NCI-H1048 (cell line): ENCODE measurements at regions not wholly inside any gene's neighbourhood (a gene's known extent, or its start where the extent isn't known, plus 50 kb on each side); places are given as distances from the start of the nearest gene placed in this dataset.

Experiments used
- DNase-seq: peaks from one replicate; lab custom pipeline; 2025; lab: John Stamatoyannopoulos, UW

GRCh38 chr16:65441501-65441900 is 319.6 kb upstream of the CDH11 start:
- no peak for DNase-seq

GRCh38 chr16:65429504-65430181 is 307.8 kb upstream of the CDH11 start:
- DNase-seq, result no peak

- DNase-seq, result no peak
These were observed 304.6 kb upstream of the CDH11 start for GRCh38 chr16:65426484-65426883.

GRCh38 chr16:65422934-65423333 is 301.1 kb upstream of the CDH11 start:
- no peak for DNase-seq

GRCh38 chr16:65421596-65421995 is 299.7 kb upstream of the CDH11 start:
- no peak for DNase-seq

- no peak for DNase-seq
These were observed 296.6 kb upstream of the CDH11 start for GRCh38 chr16:65418435-65418834.

GRCh38 chr16:65415460-65415859 is 293.6 kb upstream of the CDH11 start:
- no peak for DNase-seq

GRCh38 chr16:65414284-65414984 is 292.6 kb upstream of the CDH11 start:
- DNase-seq, result no peak

- DNase-seq, result no peak
These were observed 292.0 kb upstream of the CDH11 start for GRCh38 chr16:65413861-65414260.

GRCh38 chr16:65410801-65411200 is 288.9 kb upstream of the CDH11 start:
- DNase-seq, result no peak

- no peak for DNase-seq
These were observed 287.6 kb upstream of the CDH11 start for GRCh38 chr16:65409510-65409909.

- DNase-seq, result no peak
These were observed 285.1 kb upstream of the CDH11 start for GRCh38 chr16:65406933-65407332.

GRCh38 chr16:65406116-65406515 is 284.3 kb upstream of the CDH11 start:
- no peak for DNase-seq

GRCh38 chr16:65394281-65394680 is 272.4 kb upstream of the CDH11 start:
- no peak for DNase-seq

GRCh38 chr16:65392806-65393565 is 271.1 kb upstream of the CDH11 start:
- no peak for DNase-seq

GRCh38 chr16:65388592-65388991 is 266.7 kb upstream of the CDH11 start:
- no peak for DNase-seq

GRCh38 chr16:65386672-65387071 is 264.8 kb upstream of the CDH11 start:
- no peak for DNase-seq

GRCh38 chr16:65384441-65384840 is 262.6 kb upstream of the CDH11 start:
- no peak for DNase-seq

GRCh38 chr16:65377195-65377594 is 255.3 kb upstream of the CDH11 start:
- DNase-seq, result no peak

- no peak for DNase-seq
These were observed 254.7 kb upstream of the CDH11 start for GRCh38 chr16:65376601-65377000.

GRCh38 chr16:65375651-65376050 is 253.8 kb upstream of the CDH11 start:
- DNase-seq, result no peak

GRCh38 chr16:65373097-65373496 is 251.2 kb upstream of the CDH11 start:
- DNase-seq, result no peak

- DNase-seq, result no peak
These were observed 250.3 kb upstream of the CDH11 start for GRCh38 chr16:65372171-65372570.
